OCI-M2 (cell line): ENCODE measurements at regions not wholly inside any gene's neighbourhood (a gene's known extent, or its start where the extent isn't known, plus 50 kb on each side); places are given as distances from the start of the nearest gene placed in this dataset.
"Not testable (repeated sequence)": the region's sequence is repeated elsewhere in the genome, so short reads cannot be mapped to it uniquely, and the experiment has no call there.

Source experiments
- DNase-seq: peaks from one replicate; lab custom pipeline; 2025; ENCODE audit not compliant: unreplicated experiment; lab: John Stamatoyannopoulos, UW

DNA sequence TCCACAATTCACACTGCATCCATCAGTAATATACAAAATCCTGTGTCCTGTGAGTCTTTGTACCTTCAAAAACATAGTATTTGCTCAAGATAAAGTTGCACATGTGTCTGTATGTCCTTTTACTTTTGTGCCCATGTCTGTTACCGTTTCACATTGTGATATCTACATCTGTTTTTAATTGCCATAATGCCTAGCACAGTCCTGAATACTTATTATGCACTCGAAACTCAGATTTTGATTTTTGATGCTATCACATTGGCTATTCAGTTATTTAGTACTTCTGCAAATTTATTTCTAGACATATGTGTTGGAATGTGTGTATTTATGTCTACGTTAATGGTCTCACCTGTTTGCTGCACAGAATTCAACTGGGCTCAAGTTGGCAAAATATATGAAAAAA lies 452.8 kb upstream of the ZEB2 start:
- no peak for DNase-seq

DNA sequence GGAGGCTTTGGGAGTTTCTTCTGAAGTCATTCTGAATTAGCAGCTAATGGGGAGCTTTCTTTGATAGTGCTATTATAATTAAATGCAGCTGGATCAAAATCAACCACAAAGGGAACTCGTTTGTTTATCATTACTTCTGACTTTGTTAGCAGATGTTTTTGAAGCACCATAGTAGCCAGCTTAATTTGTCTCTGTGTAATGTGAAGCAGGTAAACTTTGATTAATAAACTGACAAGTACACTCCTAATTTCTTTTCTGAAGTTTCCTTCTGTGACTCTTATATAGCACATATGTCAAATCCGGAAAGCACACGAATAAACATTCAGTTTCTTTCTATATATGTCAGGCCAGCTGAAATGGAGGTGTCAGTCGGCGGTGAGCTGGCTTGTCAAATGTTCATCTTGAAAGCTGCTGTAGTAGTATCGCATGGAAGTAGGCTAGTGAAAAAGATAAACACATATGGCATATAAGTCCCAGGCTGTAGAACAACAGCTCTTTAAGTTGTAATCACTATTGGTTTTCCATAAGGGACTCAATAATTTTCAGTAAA lies 451.9 kb upstream of the ZEB2 start:
- DNase-seq = no peak

DNA sequence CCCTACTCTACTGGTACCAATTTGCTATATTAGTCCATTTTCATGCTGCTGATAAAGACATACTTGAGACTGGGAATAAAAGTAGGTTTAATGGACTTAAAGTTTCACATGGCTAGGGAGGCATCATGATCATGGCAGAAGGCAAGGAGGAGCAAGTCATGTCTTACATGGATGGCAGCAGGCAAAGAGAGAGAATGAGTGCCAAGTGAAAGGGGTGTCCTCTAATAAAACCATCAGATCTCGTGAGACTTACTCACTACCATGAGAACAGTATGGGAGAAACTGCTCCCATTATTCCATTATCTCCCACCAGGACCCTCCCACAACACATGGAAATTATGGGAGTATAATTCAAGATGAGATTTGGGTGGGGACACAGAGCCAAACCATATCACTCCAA lies 450.5 kb upstream of the ZEB2 start:
- DNase-seq = not testable (repeated sequence)

DNA sequence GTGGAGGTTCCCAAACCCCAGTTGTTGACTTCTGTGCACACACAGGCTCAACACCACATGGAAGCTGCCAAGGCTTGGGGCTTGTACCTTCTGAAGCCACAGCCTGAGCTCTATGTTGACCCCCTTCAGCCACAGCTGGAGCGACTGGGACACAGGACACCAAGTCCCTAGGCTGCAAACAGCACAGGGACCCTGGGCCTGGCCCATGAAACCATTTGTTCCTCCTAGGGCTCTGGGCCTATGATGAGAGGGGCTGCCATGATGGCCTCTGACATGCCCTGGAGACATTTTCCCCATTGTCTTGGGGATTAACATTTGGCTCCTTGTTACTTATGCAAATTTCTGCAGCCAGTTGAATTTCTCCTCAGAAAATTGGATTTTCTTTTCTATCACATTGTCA lies 449.6 kb upstream of the ZEB2 start:
- not testable (repeated sequence) for DNase-seq

DNA sequence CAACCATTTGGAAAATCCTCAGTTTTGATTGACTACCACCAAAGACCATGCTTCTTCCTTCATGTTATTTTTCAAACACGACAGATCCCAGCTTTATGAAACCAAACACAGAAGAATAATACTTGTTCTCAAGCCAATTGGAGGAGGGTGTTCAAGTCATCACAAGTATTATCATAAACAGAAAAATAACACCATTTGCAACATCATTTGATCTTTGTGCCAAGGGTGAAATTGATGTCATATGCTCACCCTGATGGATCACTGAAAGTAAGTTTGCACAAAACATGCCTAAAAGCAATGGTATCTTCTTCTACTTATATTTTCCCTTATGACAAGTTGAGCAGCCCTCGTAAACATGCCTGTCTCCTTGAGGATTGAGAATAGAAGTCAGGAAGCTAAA lies 448.0 kb upstream of the ZEB2 start:
- DNase-seq = no peak

DNA sequence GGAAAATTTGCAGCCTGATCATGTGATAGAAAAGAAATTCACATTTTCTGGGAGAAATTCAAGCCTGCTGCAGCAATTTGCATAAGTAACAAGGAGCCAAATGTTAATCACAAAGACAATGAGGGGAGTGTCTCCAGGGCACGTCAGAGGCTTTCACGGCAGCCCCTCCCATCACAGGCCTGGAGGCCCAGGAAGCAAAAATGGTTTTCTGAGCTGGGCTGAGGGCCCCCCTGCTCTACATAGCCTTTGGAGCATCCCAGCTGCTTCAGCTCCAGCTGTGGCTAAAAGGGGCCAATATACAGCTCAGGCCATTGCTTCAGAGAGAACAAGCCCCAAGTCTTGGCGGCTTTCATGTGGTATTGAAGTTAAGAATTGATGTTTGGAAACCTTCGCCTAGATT lies 445.3 kb upstream of the ZEB2 start:
- DNase-seq = no peak

DNA sequence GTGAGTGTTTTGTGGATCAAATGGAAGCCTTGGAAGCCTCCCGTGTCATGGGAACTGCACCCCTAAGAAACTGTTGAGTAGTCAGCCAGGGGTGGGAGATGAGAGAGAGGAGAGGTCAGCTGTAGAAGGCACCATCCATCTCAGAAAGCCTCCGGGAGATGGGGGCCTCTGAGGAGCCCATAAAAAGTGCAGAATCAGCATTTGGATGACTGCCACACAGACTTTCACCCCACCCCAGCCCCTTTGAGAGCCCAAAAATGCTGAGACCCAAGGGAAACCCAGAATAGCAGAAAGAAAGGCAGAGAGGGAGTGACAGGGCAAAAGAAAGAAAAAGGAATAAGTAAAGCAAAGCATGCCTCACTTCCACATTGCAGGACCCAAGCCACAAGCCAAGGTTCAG lies 443.1 kb upstream of the ZEB2 start:
- DNase-seq = no peak

DNA sequence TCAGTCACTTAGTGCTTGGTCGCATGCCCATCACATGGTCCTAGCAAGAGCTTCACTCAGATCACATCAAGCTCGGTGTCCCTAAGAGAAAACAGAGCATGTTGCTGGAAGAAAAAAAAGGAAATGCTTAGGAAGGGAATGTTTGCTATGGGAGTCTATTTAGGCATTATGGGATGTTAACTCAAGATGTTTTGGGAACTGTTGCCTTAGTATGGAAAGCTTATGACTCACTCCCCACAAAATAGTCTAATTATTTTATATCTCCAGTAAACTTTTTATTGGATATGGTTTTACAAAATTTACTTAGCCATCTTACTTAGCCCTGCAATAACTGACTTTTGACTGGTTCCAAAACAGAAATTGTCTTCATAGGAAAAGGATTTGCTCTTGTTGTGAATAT lies 439.5 kb upstream of the ZEB2 start:
- DNase-seq = no peak

DNA sequence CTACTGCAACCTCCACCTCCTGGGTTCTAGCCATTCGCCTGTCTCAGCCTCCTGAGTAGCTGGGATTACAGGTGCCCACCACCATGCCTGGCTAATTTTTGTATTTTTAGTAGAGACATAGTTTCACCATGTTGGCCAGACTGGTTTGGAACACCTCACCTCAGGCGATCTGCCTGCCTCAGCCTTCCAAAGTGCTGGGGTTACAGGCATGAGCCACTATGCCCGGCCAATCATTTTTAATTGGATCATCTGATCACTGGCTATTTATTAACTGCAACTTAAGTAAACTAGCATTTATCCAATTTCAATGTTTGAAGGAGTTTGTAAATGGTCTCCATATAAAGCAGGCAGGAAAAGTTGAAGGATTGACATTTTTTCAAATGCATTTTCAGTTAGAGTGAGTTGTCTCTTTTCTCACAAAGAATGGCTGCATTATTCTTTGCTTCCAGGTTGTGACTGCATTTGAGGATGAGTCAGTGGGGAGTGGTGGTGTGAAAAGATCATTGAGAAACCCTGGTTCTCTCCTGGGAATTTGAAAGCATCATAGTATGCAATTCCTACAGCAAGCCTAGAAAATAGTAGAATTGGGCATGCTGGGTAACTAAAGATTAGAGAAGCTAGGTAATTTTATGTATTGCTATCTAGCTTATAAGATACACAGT lies 431.1 kb upstream of the ZEB2 start:
- DNase-seq = no peak

DNA sequence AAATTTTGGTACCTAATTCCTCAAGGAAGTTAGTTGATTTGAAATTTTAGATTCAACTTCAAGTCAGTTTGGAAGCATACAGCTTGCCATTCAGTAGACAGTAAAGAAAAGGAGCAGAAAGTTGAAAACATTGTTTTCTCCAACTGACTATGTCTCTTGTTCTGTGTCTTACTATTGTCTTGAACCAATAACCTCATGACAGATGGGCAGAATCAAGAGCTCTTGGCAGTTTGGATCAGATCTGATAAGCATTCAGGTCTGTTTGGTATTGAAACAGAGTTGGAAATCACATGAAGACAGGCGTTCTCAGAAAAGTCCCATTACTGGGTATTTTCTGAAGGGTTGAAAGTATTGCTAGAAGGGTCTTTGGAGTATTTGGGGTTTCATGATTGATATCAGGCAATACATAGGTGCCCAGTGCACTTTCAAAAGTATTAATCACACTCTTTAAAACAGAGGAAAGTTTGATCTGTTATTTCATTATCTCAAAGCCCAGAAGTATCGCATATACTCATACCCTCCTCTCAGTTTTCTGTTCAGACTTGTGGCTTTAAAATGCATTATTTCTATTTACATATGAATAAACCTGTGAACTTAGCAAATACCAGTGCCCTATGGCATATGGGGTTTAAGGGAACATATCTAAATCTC lies 428.4 kb upstream of the ZEB2 start:
- no peak for DNase-seq

DNA sequence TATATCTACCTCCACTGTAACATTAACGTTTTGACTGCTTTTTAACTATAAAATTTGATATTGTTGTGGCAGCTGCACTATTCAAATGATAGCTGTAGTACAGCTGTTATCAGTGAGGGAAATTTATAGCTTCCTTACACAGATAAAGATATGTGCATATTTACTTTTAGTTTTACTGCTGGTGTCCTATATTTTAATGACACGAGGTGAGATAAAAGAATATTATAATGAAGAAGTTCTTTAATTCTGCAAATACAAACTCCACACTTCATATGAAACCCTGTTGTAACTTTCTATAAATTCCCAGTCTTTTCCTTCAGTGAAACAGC lies 427.8 kb upstream of the ZEB2 start:
- no peak for DNase-seq

DNA sequence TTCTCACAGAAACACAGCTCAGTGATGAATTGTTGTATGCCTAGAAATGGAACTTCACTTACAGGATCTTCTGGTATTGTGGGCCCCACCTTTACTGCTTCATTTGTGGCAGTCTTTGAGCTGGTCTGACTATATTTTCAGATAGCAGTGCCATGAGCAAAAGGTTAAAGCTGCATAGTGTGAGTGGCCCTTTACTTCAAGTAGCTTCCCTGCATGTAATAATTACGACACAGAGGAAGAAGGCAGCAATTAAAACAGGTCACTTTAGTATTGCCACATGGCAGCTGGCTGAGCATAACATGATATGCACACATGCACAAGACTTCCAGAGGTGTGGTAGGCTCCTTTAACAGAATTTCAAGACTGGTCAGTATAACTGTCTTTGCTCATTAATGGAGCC lies 426.3 kb upstream of the ZEB2 start:
- no peak for DNase-seq

DNA sequence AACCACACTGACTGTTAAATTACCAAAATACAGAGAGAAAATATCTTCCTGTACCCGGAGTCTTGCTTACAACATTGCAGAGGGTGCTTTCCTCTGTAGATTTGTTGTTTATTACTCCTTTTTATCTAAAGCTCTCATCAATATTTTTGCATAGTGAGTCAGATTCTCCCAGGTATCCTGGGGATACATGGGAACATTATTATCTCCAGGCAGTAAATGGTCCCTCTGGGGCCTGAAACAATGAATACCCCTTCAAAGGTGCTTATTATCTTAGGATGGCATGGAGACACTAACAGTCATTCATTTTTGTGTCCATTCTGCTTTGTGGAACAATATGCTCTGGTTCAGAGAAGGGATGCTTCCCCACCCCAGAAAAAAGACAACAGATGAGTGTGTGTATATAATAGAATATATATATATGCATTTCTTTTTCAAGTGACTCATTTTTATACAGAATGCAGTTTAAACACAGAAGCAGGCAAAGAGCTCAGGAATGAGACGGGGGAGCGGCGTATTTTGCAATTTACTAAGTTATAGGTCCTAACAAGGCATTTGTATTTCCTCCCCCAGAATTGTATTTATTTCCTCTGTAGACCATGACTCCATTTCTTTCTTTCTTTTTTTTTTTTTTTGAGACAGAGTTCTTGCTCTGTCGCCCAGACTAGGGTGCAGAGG lies 424.8 kb upstream of the ZEB2 start:
- no peak for DNase-seq

DNA sequence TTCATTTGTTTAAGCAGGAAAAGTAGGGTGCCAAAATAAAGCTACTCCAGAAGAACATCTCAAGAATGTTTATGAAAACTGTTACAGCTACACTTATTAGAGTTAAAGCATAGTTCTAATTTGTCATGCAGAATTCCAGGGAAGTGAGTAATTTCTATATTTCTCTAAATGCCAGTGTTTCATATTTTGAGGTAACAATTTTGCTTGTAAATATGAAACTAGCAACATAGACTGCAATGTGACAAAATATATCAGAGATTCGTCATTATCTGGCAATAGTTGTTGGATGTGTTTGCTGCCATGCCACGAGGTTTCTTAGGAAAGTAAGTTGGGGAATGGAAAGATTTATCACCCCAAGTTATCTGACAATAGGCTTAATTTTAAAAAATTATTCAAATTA lies 424.1 kb upstream of the ZEB2 start:
- no peak for DNase-seq

DNA sequence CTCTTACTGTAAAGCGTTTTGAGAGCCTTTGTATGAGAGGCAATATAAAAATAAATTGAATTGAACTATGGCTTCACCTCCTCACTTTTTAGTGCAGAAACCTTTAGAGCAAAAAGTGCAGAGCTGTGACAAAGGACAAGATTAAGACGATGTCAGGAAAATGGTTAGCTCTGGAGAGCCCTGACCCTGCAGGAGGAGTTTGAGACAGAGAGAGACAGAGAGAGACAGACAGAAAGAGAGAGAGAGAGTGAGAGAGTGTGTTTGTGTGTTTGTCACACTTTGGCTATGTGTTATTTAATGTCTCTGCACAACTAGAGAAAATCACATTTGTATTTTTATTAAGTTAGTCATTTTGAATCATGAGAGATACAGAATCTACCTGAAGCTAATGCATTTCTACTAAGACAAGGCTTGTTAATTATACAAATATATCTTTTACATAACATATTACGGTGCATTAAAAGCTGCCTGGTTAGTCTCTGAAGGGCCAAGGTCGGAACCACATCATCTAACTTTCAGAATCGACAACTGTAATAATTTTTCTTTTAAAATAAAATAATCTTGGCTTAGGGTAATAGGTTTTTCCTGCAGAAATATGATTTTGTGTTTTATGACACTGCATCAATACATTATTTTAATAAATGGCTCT lies 423.5 kb upstream of the ZEB2 start:
- DNase-seq = no peak

DNA sequence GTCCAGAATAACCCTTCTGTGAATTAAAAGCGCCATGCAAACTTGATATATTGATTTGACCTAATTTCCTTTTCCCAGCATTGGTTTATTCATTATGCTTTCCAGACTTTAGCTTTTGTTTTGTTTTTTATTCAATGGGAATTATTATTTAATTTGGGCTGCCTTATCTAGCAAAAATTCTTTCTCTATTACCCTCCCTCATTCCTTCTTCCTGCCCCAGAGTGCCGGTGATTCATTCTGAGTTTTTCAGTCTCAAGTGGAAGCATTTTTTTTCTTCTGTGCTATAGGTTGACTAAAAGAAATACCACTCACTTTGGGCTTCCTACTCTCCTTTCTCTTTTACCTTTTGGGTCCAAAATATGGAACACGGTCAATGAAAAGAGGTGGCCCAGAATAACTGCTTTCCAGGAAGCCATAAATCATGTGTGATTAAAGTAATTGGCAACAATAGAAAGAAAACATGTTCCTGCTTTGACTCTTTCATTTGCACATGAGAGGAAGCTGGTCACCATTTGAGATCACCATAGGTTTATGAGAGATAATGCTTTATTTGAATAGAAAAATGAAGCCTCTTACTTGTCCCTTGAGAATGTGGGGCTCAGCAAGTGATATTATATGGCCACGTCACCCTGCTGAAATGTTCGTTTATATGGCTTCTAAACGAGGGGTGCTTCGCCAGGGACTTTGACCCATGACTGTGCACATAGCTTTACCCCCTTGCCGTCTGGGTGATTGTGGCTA lies 422.8 kb upstream of the ZEB2 start:
- no peak for DNase-seq

DNA sequence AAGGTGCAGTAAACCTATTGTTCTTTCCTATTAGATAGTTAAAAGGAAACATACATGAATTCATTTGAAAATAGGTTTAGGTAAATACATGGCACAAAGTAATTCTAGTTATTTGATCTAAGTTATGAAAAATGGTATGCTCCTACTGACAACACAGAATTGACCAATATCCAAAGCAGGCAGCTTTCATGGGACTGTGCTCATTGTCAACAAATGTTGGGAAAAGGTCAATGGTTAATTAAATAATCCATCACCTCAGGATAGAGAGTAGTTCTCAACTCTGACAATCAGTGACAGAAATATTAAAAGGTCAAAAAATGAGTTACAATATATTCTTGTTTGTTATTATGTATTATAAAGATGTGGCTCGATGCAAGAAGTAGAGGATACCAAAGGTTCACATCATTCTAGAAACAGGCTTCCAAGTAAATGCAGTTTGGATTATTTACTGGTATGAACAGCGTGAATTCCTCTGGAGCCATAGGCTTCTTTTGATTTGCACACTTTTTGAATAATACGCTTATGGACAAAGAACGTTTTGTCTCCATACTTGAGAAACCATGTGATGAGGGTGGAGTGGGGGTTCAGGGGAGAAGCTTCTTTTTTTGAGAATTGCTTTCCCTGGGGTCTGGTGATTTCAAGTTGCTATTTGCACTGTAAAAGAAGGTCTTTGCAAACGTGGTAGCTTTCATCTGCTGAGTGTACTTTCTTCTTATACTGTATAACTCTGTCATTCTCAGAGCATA lies 422.0 kb upstream of the ZEB2 start:
- DNase-seq = no peak

DNA sequence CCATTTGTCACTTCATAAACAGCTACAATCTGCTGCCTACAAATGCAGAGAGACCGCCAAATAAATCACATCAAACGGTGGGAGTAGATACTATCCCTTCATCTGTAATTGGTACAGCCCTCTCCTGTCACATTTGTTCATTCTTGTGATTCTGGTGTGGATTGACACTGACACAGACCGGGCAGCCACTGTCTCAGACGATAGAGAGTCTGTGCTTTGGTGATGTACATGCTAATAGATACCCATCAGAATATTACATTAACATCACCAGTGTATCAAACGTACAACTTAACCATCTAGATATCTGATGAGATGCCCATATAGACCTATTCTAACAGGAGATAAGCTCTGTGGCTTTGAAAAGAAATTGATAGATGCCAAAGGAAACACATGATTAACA lies 419.7 kb upstream of the ZEB2 start:
- no peak for DNase-seq

DNA sequence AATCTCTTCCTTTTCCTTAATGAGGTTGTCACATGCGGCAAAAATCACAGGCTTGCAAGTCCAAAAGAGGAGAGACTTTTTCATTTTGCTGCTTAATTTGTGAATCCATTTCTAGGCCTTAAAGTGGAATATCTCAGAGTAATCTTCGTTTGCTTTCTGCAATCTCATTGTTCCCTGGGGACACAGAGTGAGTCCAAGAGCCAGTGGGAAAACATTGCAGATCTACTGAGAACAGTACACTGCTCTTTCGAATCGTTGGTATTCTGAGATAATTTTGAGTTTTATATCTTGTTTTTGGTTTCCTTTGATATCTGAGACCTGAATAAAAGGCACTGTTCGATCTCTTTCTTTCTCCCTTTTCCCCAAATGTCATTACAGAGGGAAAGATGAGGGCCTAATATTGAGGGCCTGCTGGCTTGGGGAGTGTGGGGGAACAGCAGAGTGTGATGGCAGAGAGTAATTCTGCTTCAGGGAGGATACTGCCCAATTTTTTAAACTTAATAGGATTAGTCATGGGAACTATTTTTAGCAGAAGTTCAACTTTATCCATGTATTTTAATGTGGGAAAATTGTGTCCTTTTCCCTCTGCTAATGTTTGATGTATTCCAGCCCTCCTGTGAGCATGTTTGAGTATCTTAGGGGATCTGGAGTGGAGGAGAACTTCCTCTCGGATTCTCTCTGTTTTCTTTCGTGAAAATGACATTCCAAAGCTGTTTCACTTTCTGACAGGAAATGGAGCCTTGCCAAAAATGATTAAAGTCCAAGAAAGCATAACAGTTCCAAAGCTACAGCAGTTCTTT lies 418.2 kb upstream of the ZEB2 start:
- DNase-seq = no peak

DNA sequence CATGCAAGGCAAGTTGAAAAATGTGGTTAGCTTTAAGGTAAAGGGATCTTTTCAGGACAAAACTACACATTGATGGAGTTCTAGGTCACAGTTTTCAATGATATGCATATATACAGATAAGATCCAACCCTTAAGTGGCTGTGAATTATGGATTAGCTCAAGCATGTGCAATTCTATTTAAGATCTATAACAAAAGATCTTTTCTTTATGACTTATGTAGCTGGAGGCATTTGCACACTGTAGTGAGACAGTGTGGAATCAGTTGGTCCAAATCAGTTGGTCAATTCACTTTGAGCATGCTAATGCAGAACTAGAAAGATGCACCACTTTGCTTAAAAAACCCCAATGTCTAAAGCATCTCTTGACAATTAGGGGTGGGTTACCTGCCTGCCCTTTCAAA lies 417.1 kb upstream of the ZEB2 start:
- no peak for DNase-seq
